T-helper 1 cell treated with Interleukin-12 subunit alpha and Interleukin-12 subunit beta and Interleukin-4 antibody, amounts not matched to agents 30 ng/mL and 1 ng/mL, for 36 hours (primary cell): ENCODE measurements at regions not wholly inside any gene's neighbourhood (a gene's known extent, or its start where the extent isn't known, plus 50 kb on each side); places are given as distances from the start of the nearest gene placed in this dataset.

ENCODE experiments used
- intact Hi-C: fragments of 100-400 bp; cut with micrococcal nuclease; formaldehyde crosslinking; loops from one replicate; pipeline ENCODE4 v1.15.1; 2024

GRCh38 chr15:96390986-96391385, 60.5 kb downstream of the NR2F2 start:
- intact Hi-C loops, result no loop called here

DNA sequence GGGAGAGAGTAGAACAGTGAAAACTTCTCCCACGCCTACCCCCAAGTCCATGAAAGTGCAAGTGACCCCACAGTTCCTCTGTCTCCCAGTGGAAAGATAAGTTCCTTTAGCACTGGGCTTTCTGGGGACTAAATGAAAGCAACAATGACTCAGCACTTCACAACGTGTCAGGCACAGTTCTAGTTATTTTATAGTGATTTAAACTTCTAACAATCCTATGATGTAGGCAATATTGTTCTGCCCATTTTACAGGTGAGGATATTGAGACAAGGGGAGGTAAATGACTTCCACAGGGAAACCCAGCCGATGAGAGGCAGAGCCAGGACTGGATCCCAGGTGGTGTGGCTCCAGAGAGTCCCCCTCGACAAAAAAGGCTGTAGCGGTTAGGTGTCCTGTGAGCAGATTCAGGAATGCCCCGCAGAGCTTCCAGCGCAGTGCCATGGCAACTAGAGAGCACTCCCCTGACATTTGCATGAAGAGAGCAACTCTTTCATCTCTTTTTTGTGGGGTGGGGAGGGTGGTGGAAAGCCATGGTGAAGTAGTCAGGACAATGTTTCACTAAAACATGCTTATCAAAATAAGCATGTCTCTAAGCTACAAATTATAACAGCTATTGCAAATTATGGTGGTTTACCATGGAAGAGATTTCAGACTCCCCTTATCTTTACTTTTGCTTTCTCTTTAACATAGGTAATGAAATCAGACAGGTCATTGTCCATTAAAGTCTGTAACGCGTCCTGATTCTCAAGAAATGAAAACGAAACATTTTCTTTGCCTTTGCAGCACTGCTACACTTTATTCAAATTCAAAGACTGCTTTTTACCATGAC, 62.1 kb downstream of the NR2F2 start:
- intact Hi-C loops, result no loop called here

DNA sequence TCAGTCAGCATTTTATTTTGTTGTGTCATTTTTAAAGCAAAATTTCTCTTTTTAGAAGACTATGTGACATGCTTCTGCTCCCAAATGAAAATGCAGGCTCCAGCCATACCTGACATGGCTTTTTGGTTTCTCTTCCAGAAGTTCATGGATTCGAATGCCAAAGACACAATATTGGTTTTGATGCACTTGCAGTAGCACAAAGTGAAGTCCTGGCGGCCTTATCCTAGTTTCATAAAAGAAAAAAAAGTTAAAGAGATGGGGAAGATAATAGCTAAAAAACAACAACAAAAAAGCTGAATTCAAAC, 62.7 kb downstream of the NR2F2 start:
- intact Hi-C loops, result no loop called here

DNA sequence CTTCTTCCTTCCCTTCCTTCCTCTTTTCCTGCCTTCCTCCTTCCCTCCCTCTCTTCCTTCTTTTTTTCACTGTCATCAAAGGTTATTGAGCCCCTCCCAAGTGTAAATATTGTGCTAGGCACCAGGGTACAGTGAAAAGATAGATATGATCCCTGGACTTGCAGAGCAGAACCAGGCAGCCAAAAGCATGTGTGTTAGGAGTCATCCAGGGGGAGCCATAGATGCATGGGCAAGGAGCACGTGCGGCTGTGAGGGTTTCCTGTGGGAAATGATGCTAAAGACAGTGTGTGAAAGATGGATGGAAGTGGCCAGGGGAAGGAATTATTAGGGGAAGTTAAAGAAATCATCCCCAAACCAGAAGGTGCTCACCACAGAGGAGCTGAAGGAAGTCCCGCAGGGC, 65.2 kb downstream of the NR2F2 start:
- intact Hi-C loops, result no loop called here

- intact Hi-C loops, result no loop called here
These were observed 68.3 kb downstream of the NR2F2 start for GRCh38 chr15:96398776-96399175.

DNA sequence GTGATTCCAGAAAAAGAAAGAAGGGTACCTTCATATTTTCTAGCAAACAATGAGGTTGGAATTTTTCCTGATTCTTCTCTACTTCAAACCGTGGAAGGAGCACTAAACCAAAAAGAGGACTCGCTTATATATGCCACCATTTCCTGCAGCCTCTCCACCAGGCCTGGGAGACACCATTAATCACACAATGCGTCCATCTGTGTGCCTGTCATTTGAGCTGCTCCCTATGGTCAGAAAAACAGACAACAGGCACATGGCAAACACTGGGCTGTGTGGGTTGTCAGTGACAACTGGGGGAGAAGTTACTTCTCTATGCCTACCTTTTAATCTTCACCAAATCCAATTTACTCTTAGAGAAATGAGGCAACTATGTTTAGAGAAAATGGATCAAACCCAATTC, 71.9 kb downstream of the NR2F2 start:
- intact Hi-C loops, result no loop called here

DNA sequence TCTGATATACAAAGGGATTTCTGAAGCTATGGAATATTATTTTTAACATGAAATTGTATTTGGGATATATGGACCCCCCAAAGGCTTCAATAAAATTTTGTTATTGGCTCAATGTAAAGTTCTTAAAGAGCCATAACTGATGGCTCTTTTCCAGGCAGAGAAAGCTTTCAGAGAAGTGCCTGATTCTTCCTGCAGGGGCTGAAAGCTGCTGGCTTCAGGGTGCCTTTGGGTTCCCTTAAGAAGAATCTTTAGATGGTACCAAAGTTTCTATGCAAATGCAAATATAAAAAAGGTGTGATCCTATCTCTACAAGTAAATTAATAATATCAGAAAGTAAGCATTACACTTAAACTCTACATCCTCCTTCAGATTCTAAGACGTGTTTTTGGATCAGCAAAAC, 72.6 kb downstream of the NR2F2 start:
- intact Hi-C loops, result no loop called here

DNA sequence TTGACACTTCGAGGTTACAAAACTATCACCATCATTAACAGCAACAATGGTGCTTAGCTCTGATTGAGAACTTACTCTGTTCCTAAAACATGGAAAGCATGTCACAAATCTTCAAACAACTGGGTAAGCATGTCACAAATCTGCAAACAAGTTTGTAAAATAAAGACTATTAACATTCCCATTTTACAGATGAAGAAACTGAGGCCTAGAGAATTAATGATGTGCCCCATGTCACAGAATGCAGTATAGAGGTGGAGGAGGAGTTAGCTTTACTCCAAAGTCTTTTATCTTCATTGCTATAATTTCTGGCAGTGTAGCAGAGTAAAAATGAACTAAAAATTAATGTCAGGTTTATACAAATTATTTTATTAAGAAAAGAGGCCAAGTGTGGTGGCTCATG, 73.4 kb downstream of the NR2F2 start:
- intact Hi-C loops, result no loop called here

DNA sequence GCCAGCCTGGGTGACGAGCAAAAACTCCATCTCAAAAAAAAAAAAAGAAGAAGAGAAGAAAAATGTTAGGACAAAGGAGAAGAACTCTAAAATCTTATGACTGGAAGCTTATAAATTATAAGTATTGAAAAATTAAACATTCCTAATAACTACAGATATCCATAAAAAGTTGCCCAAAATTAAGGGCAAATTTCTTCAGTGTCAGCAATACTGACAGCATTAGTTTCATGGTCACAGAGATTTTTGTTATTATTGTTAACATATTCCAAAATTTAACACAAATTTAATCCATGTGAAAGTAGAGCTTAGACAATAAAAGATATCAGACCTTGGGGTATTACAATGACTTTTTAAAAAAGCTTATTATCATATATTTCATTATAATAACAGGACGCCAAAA, 74.1 kb downstream of the NR2F2 start:
- intact Hi-C loops, result no loop called here

GRCh38 chr15:96406291-96406690, 75.8 kb downstream of the NR2F2 start:
- intact Hi-C loops, result no loop called here

GRCh38 chr15:96406701-96407100, 76.2 kb downstream of the NR2F2 start:
- intact Hi-C loops, result no loop called here

DNA sequence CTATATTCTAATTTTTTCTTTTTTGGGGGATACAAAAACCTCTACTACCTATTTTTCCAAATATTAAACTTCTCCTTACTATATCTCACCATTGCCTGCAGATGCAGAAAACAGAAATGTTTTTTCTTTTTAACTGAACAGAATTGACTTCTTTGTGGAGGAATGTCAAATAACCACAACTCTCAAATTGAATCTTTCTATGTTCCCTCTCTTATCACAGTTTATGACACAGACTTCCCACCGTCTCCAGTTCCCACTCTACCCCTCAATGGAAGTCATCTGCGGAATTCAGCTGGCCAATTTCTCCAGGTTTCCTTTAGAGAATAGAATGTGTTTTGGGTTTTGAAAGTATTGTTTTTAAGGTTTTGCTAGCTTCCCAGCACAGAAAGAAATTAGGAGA, 77.0 kb downstream of the NR2F2 start:
- intact Hi-C loops, result no loop called here

DNA sequence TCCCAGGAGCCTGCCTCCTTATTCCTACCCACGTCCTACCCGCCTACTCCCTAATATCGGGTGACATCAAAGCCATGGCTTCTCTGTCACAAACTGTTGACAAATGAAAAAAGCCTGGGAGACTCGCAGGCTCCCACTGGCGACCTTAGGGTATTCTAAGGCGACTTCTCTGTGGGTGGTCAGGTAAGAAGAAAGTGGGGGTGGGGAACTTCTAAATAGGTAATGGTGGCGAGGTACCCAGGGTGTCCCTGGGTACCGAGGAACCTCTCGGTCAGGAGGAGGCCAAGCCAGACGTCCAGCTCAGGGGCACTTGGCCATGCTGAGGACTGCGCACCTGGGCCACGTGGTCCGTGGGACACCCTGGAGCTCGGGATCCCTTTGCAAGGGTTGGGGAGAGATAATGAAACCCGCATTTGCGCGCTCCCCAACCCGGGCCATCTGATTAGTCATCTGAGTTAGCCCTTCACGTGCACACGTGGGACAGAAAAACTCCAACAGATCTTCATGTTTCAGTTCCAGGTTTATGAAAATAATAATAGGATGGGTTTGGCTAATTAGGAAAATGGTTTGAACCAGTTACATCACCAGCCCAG, 78.2 kb downstream of the NR2F2 start:
- intact Hi-C loops, result no loop called here

GRCh38 chr15:96409215-96410138, 79.0 kb downstream of the NR2F2 start:
- intact Hi-C loops, result loop anchor here (2.0 kb wide), 2 partner anchors 43 to 79 kb away; partner anchors contain the start of gene NR2F2

- intact Hi-C loops, result loop anchor here (2.0 kb wide), 2 partner anchors 44 to 80 kb away; partner anchors contain the start of gene NR2F2
These were observed 79.9 kb downstream of the NR2F2 start for GRCh38 chr15:96410175-96411055.

DNA sequence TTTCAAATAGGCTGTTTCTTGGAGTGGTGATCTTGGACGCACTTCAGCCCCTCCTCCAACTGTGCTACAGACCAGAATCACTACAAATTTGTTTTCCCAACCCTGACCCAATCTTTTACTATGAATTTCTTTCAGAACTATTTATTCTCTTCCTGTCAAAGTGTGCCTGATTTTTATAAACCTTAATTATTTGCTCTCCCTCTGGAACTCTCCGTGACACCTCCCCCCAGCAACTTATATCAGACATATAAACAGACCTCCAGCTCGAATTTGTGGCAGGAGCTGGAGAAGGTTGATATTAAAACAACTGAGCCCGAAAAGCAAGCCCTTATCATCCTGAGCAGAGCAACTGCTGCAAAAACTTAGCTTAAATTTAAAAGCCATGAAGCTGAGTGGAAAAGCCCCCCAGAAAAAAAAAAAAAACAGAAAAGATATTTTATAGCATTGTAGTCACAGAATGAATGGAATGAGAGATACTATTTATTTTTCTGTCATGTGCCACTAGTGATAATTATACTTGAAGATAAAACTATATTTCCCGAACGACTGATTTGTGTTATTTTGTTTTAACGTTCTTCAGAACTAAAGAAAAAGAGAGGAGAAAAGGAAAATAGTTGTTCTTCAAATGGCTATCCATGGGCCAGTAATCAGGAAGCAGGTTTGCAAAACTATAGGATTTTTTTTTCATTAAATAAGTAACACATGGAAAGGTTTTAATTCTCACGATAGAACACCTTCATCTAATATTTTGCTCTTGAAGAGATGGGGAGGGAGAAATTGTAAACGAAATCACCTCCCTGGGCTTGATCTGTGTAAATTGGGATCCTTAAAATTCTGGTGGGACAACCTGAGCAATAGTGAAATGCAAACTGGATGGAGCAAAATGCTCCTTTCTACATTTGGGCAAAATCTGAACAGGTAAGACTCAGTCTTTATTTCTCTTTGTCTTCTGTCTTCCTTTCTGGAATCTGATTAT, 80.8 kb downstream of the NR2F2 start:
- intact Hi-C loops, result loop anchor here (2.0 kb wide), 2 partner anchors 45 to 81 kb away; partner anchors contain the start of gene NR2F2

GRCh38 chr15:96412045-96412905, 81.8 kb downstream of the NR2F2 start:
- intact Hi-C loops, result no loop called here

DNA sequence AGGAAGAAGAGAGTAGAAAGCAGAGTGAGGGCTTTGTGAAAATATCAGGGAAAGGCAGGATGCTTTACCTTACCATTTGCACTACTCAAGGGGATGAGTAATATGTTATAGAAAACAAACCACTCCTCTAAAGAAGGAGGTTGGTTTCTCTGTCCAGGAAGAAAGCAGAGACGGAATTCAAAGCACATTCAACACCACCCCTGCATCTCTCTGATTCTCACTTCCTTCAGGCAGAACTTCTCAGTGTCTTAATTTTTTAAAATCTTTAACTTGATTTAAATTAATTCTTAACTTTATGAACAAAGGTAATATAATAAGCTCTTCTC, 82.4 kb downstream of the NR2F2 start:
- intact Hi-C loops, result no loop called here

- intact Hi-C loops, result no loop called here
These were observed 83.2 kb downstream of the NR2F2 start for GRCh38 chr15:96413657-96414056.
